ENCODE measurements at regions not wholly inside any gene's neighbourhood (a gene's known extent, or its start where the extent isn't known, plus 50 kb on each side); places are given as distances from the start of the nearest gene placed in this dataset.

GRCh38 chr10:125431149-125431548 lies 251.8 kb downstream of the TEX36 start:
- FAIRE-seq (no peak), DNase-seq (ENCODE audit: low read depth, low spot score) (no peak)
- intact Hi-C loops (cut with micrococcal nuclease) = no loop called here
- no peak overlapping the region for H3K27ac ChIP-seq (ENCODE audit: insufficient read depth, low read depth, low read length)
- H3K9me3 ChIP-seq (replicated peaks; ENCODE audit: control insufficient read depth, insufficient read depth, low read length) = no peaks in the 10 kb centered on the region
- H3K36me3 ChIP-seq (ENCODE audit: control insufficient read depth in 2 of 2, extremely low read depth in 1 of 2, insufficient read depth in 2 of 2, low read length in 2 of 2) = no peaks in the 10 kb centered on the region
- TF ChIP-seq POLR2AphosphoS5 (IDR thresholded peaks at IDR 0.05; ENCODE audit: insufficient read depth, low read depth, low read length) (no peak), GATA2 (IDR thresholded peaks at IDR 0.05; ENCODE audit: insufficient read depth, insufficient read length, low read depth, low read length) (no peak), POLR2A (IDR thresholded peaks at IDR 0.05; ENCODE audit: low read depth, low read length) (no peak), FOS (IDR thresholded peaks at IDR 0.05; ENCODE audit: borderline replicate concordance, insufficient read depth, low read length) (no peak), MAX (IDR thresholded peaks at IDR 0.05; ENCODE audit: insufficient read depth, insufficient read length) (no peak), JUN (IDR thresholded peaks at IDR 0.05; ENCODE audit: borderline replicate concordance, insufficient read depth, insufficient read length, low read depth) (no peak), MYC (IDR thresholded peaks at IDR 0.05; ENCODE audit: low read depth, low read length) (no peak), EZH2 (IDR thresholded peaks at IDR 0.05; ENCODE audit: borderline replicate concordance, low read depth, low read length, severe bottlenecking) (no peak), CTCF (IDR thresholded peaks at IDR 0.05; ENCODE audit: extremely low read depth in 1 of 2, insufficient read depth in 1 of 2, low read depth in 1 of 2, low read length in 2 of 2) (no peak)
- H3K4me2 ChIP-seq (ENCODE audit: insufficient read depth, low read length) = no peak overlapping the region
- H3K9me1 ChIP-seq (replicated peaks; ENCODE audit: control insufficient read depth, extremely low read depth, insufficient read depth, low read length) = no peaks in the 10 kb centered on the region
- dilution Hi-C loops (cut with MboI; ENCODE audit: extremely low pct_ligation_motif_present, low sequenced_read_pairs) = no loop called here
- ChIA-PET CTCF (no interaction called here), POLR2A (no interaction called here)
- no TSS peak for BruUV-seq (replicated peaks)
- no peaks in the 10 kb centered on the region for H4K20me1 ChIP-seq (replicated peaks; ENCODE audit: control insufficient read depth, extremely low read depth, insufficient read depth, low read length)
- H2AFZ ChIP-seq (ENCODE audit: low read depth, low read length) = no peak overlapping the region
- H3K79me2 ChIP-seq (ENCODE audit: control insufficient read depth, insufficient read depth, low read length) = no peaks in the 10 kb centered on the region
- no peaks in the 10 kb centered on the region for H3K4me1 ChIP-seq (ENCODE audit: control insufficient read depth, extremely low read depth, insufficient read depth, low read length)
- no peaks in the 10 kb centered on the region for H3K27me3 ChIP-seq (ENCODE audit: control insufficient read depth in 2 of 2, insufficient read depth in 2 of 2, low read length in 2 of 2)
- no peak overlapping the region for H3K9ac ChIP-seq (replicated peaks; ENCODE audit: extremely low read depth, insufficient read depth, low read length)
- no peak overlapping the region for H3K4me3 ChIP-seq (replicated peaks in 1 of 3; ENCODE audit: insufficient read depth in 1 of 3, low read depth in 1 of 3, low read length in 3 of 3)
